Liver (tissue), 8 donors: ENCODE measurements at regions not wholly inside any gene's neighbourhood (a gene's known extent, or its start where the extent isn't known, plus 50 kb on each side); places are given as distances from the start of the nearest gene placed in this dataset.

Experiments used
- DNase-seq: peaks from one replicate; pipeline ENCODE4 v3.0.0-alpha.2; 2017; ENCODE audit warnings: low spot score
- H3K27ac ChIP-seq, 2 donors: one replicate each; pipeline ENCODE4 v1.7.0; 2013; ENCODE audit warnings: inconsistent platforms in 2 of 2, low read length in 2 of 2, control low read depth in 1 of 2, low read depth in 1 of 2, mild to moderate bottlenecking in 1 of 2
- H3K27me3 ChIP-seq, 4 donors: one replicate each; pipeline versions ENCODE4 v1.6.1 to v1.7.0; 2013; ENCODE audit warnings: low read length in 3 of 4, inconsistent platforms in 1 of 4, mild to moderate bottlenecking in 1 of 4, moderate library complexity in 1 of 4; ENCODE audit not compliant: control insufficient read depth in 4 of 4, insufficient read depth in 4 of 4
- H3K36me3 ChIP-seq, 4 donors: one replicate each; pipeline versions ENCODE4 v1.6.1 to v1.7.0; 2013; ENCODE audit warnings: low read length in 3 of 4, mild to moderate bottlenecking in 3 of 4, low read depth in 1 of 4, moderate library complexity in 1 of 4; ENCODE audit not compliant: control insufficient read depth in 4 of 4, insufficient read depth in 3 of 4
- H3K4me1 ChIP-seq, 4 donors: one replicate each; pipeline versions ENCODE4 v1.6.1 to v1.7.0; 2013; ENCODE audit warnings: low read length in 3 of 4, mild to moderate bottlenecking in 3 of 4, moderate library complexity in 1 of 4; ENCODE audit not compliant: control insufficient read depth in 4 of 4, insufficient read depth in 4 of 4
- H3K4me3 ChIP-seq, 3 donors: one replicate each; pipeline versions ENCODE4 v1.6.1 to v1.7.0; 2013; ENCODE audit warnings: low read length in 3 of 3, control low read depth in 1 of 3, low read depth in 1 of 3, mild to moderate bottlenecking in 1 of 3
- H3K9ac ChIP-seq, 2 donors: one replicate each; pipeline ENCODE4 v1.7.0; 2013; ENCODE audit warnings: low read length in 2 of 2, mild to moderate bottlenecking in 2 of 2, moderate library complexity in 2 of 2, control low read depth in 1 of 2, low read depth in 1 of 2
- H3K9me3 ChIP-seq, 4 donors: one replicate each; pipeline versions ENCODE4 v1.6.1 to v1.7.0; 2013; ENCODE audit warnings: low read length in 3 of 4; ENCODE audit not compliant: control insufficient read depth in 4 of 4
- ATF3 ChIP-seq: IDR thresholded peaks from 2 replicates; pipeline ENCODE4 v1.6.1; 2016; ENCODE audit warnings: antibody characterized with exemption
- CTCF ChIP-seq: fragments of 150-350 bp; IDR thresholded peaks from 2 replicates; pipeline ENCODE4 v1.5.1; 2017; ENCODE audit warnings: improper control_type of control experiment, low read depth, low read length; ENCODE audit not compliant: missing input control
- EGR1 ChIP-seq, 2 donors: IDR thresholded peaks; 2 replicates each; pipeline ENCODE4 v1.6.1; 2016 to 2018; ENCODE audit warnings: antibody characterized with exemption in 2 of 2, low read depth in 2 of 2
- FOXA1 ChIP-seq: IDR thresholded peaks from 2 replicates; pipeline ENCODE4 v1.6.1; 2016; ENCODE audit warnings: antibody characterized with exemption
- FOXA2 ChIP-seq: IDR thresholded peaks from 2 replicates; pipeline ENCODE4 v1.6.1; 2016; ENCODE audit warnings: antibody characterized with exemption
- GABPA ChIP-seq, 2 donors: IDR thresholded peaks in 1 of 2; conservative IDR thresholded peaks in 1 of 2; 2 replicates each; pipeline ENCODE4 v1.6.1; 2016; ENCODE audit warnings: antibody characterized with exemption in 2 of 2, mild to moderate bottlenecking in 1 of 2, moderate library complexity in 1 of 2
- HNF4A ChIP-seq, 2 donors: conservative IDR thresholded peaks; 2 replicates each; pipeline ENCODE4 v1.6.1; 2016; ENCODE audit warnings: antibody characterized with exemption in 2 of 2, mild to moderate bottlenecking in 2 of 2
- HNF4G ChIP-seq: IDR thresholded peaks from 2 replicates; pipeline ENCODE4 v1.6.1; 2016; ENCODE audit warnings: antibody characterized with exemption
- JUND ChIP-seq, 2 donors: IDR thresholded peaks; 2 replicates each; pipeline ENCODE4 v1.6.1; 2016; ENCODE audit warnings: antibody characterized with exemption in 2 of 2
- MAX ChIP-seq: IDR thresholded peaks from 2 replicates; pipeline ENCODE4 v1.6.1; 2016; ENCODE audit warnings: antibody characterized with exemption
- NR2F2 ChIP-seq: IDR thresholded peaks from 2 replicates; pipeline ENCODE4 v1.6.1; 2016; ENCODE audit warnings: antibody characterized with exemption
- RAD21 ChIP-seq, 2 donors: IDR thresholded peaks; 2 replicates each; pipeline ENCODE4 v1.6.1; 2016; ENCODE audit warnings: antibody characterized with exemption in 2 of 2, mild to moderate bottlenecking in 2 of 2
- REST ChIP-seq: IDR thresholded peaks from 2 replicates; pipeline ENCODE4 v1.6.1; 2016; ENCODE audit warnings: antibody characterized with exemption, mild to moderate bottlenecking
- RXRA ChIP-seq, 2 donors: IDR thresholded peaks; 2 replicates each; pipeline ENCODE4 v1.6.1; 2017 to 2018; ENCODE audit warnings: antibody characterized with exemption in 2 of 2, mild to moderate bottlenecking in 1 of 2
- SP1 ChIP-seq: IDR thresholded peaks from 2 replicates; pipeline ENCODE4 v1.6.1; 2018; ENCODE audit warnings: antibody characterized with exemption, mild to moderate bottlenecking
- TAF1 ChIP-seq: conservative IDR thresholded peaks from 2 replicates; pipeline ENCODE4 v1.6.1; 2016; ENCODE audit warnings: antibody characterized with exemption, mild to moderate bottlenecking
- YY1 ChIP-seq: IDR thresholded peaks from 2 replicates; pipeline ENCODE4 v1.6.1; 2016; ENCODE audit warnings: antibody characterized with exemption, mild to moderate bottlenecking
- ZBTB33 ChIP-seq: IDR thresholded peaks from 2 replicates; pipeline ENCODE4 v1.6.1; 2016; ENCODE audit warnings: antibody characterized with exemption
- WGBS: extraction: QIAGEN DNeasy Blood & Tissue Kit; methylation state at CpG from one replicate; pipeline ENCODE4 v1.1.7; 2013; 5-methylcytosine and 5-hydroxymethylcytosine counted together
- donor health status: healthy.
- donor health status: healthy.
- donor health status: healthy.
- donor health status: healthy.
- donor health status: healthy.

- Histone ChIP-seq H3K36me3 (no peaks in the 10 kb centered on the region), H3K9me3 (no peaks in the 10 kb centered on the region), H3K27me3 (peaks cover 0 to 6% (median 0%) of the 10 kb centered on the region in 4 donors), H3K9ac (no peak overlapping the region), H3K27ac (no peak overlapping the region), H3K4me3 (no peak overlapping the region), H3K4me1 (no peaks in the 10 kb centered on the region)
- no peak for TF ChIP-seq CTCF
- no peak for TF ChIP-seq ZBTB33
- TF ChIP-seq RXRA (IDR thresholded peaks at IDR 0.05): no peak
- TF ChIP-seq SP1: no peak
- no peak for TF ChIP-seq HNF4G
- TF ChIP-seq REST: no peak
- TF ChIP-seq TAF1: no peak
- TF ChIP-seq FOXA2: no peak
- TF ChIP-seq YY1: no peak
- no peak for TF ChIP-seq ATF3
- no peak for TF ChIP-seq EGR1 (IDR thresholded peaks at IDR 0.05; ENCODE audit: low read depth in 2 of 2)
- no peak for TF ChIP-seq NR2F2
- no peak for TF ChIP-seq FOXA1
- no peak for TF ChIP-seq RAD21 (IDR thresholded peaks at IDR 0.05)
- no peak for TF ChIP-seq MAX
- no peak for TF ChIP-seq JUND (IDR thresholded peaks at IDR 0.05)
- TF ChIP-seq HNF4A (conservative IDR thresholded peaks at IDR 0.05): no peak
- TF ChIP-seq GABPA (IDR thresholded peaks at IDR 0.05 in 1 of 2, conservative IDR thresholded peaks at IDR 0.05 in 1 of 2): no peak
- no peak for DNase-seq
- WGBS: 82% methylated on average over 6 of the region's 6 CpGs
These were observed 277.1 kb downstream of the SOX11 start for GRCh38 chr2:5969303-5969702.
